ENCODE measurements at regions not wholly inside any gene's neighbourhood (a gene's known extent, or its start where the extent isn't known, plus 50 kb on each side); places are given as distances from the start of the nearest gene placed in this dataset.

GRCh38 chr6:23587582-23587981 lies 538.4 kb upstream of the NRSN1 start:
- Histone ChIP-seq H3K27ac (ENCODE audit: low read depth in 1 of 2, low read length in 1 of 2) (no peak overlapping the region), H3K27me3 (ENCODE audit: control insufficient read depth in 3 of 3, insufficient read depth in 3 of 3, low read length in 2 of 3) (no peaks in the 10 kb centered on the region), H3K4me3 (no peak overlapping the region), H3K9me3 (ENCODE audit: control insufficient read depth in 4 of 4, insufficient read depth in 3 of 4, low read length in 3 of 4) (no peaks in the 10 kb centered on the region), H3K36me3 (ENCODE audit: control insufficient read depth in 4 of 4, insufficient read depth in 4 of 4, low read length in 4 of 4) (no peaks in the 10 kb centered on the region), H3K9ac (ENCODE audit: insufficient read depth in 1 of 2, low read length in 2 of 2) (no peak overlapping the region), H3K4me1 (ENCODE audit: control insufficient read depth in 5 of 5, insufficient read depth in 5 of 5, low read length in 5 of 5) (no peaks in the 10 kb centered on the region)
- TF ChIP-seq, protein P1, sequence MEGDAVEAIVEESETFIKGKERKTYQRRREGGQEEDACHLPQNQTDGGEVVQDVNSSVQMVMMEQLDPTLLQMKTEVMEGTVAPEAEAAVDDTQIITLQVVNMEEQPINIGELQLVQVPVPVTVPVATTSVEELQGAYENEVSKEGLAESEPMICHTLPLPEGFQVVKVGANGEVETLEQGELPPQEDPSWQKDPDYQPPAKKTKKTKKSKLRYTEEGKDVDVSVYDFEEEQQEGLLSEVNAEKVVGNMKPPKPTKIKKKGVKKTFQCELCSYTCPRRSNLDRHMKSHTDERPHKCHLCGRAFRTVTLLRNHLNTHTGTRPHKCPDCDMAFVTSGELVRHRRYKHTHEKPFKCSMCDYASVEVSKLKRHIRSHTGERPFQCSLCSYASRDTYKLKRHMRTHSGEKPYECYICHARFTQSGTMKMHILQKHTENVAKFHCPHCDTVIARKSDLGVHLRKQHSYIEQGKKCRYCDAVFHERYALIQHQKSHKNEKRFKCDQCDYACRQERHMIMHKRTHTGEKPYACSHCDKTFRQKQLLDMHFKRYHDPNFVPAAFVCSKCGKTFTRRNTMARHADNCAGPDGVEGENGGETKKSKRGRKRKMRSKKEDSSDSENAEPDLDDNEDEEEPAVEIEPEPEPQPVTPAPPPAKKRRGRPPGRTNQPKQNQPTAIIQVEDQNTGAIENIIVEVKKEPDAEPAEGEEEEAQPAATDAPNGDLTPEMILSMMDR (IDR thresholded peaks at IDR 0.05; ENCODE audit: control extremely low read depth, extremely low read depth), result no peak
- 37 to 69% methylated on average over 1 of the region's 1 CpG for WGBS, 2 donors
- ATAC-seq (ENCODE audit: insufficient read depth, low FRiP score) (no peak), DNase-seq (no peak)

GRCh38 chr6:23589811-23590210 lies 536.2 kb upstream of the NRSN1 start:
- no peak overlapping the region for H3K4me3 ChIP-seq
- H3K9me3 ChIP-seq (ENCODE audit: control insufficient read depth in 4 of 4, insufficient read depth in 3 of 4, low read length in 3 of 4), result peaks cover 0 to 7% (median 0%) of the 10 kb centered on the region in 4 donors
- H3K4me1 ChIP-seq (ENCODE audit: control insufficient read depth in 5 of 5, insufficient read depth in 5 of 5, low read length in 5 of 5), result no peaks in the 10 kb centered on the region
- TF ChIP-seq, protein P1 (IDR thresholded peaks at IDR 0.05; ENCODE audit: control extremely low read depth, extremely low read depth), result no peak
- DNase-seq (no peak), ATAC-seq (ENCODE audit: insufficient read depth, low FRiP score) (no peak)
- H3K36me3 ChIP-seq (ENCODE audit: control insufficient read depth in 4 of 4, insufficient read depth in 4 of 4, low read length in 4 of 4), result no peaks in the 10 kb centered on the region
- no peak overlapping the region for H3K9ac ChIP-seq (ENCODE audit: insufficient read depth in 1 of 2, low read length in 2 of 2)
- H3K27ac ChIP-seq (ENCODE audit: low read depth in 1 of 2, low read length in 1 of 2), result no peak overlapping the region
- no peaks in the 10 kb centered on the region for H3K27me3 ChIP-seq (ENCODE audit: control insufficient read depth in 3 of 3, insufficient read depth in 3 of 3, low read length in 2 of 3)
- 84 to 86% methylated on average over 2 of the region's 2 CpGs for WGBS, 2 donors

DNA sequence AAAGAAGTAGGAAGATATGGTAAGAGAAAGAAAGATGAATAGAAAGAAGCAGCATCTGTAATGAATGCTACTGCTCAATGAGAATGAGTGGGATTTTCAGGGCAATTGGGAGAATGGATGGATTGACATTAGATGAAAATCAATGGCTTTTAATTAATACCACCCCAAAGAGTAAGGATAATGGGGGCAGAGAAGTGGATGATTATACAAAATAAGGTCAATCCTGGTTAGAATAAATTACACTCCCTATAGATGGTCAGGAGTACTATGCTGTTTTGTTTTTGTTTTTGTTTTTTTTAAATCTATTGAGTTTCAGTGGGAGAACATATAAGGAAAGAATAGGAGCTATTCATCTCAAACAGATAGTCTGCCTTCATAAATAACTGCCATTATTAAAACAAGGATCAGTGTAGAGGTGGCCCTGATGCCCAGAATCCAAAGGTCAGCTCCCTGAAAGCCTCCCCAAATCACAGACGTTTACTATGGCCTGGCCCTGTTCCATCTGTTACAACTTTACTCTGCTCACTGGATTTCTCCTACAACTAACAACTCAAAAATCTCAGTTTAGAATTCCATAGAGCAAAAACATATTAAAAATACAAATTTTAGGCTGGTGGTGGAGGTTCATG lies 535.4 kb upstream of the NRSN1 start:
- no peak overlapping the region for H3K4me3 ChIP-seq
- DNase-seq (no peak), ATAC-seq (ENCODE audit: insufficient read depth, low FRiP score) (no peak)
- no peaks in the 10 kb centered on the region for H3K4me1 ChIP-seq (ENCODE audit: control insufficient read depth in 5 of 5, insufficient read depth in 5 of 5, low read length in 5 of 5)
- no peak overlapping the region for H3K9ac ChIP-seq (ENCODE audit: insufficient read depth in 1 of 2, low read length in 2 of 2)
- WGBS, 2 donors, result 37 to 70% methylated on average over 1 of the region's 1 CpG
- H3K27ac ChIP-seq (ENCODE audit: low read depth in 1 of 2, low read length in 1 of 2), result no peak overlapping the region
- TF ChIP-seq, protein P1 (IDR thresholded peaks at IDR 0.05; ENCODE audit: control extremely low read depth, extremely low read depth), result no peak
- no peaks in the 10 kb centered on the region for H3K27me3 ChIP-seq (ENCODE audit: control insufficient read depth in 3 of 3, insufficient read depth in 3 of 3, low read length in 2 of 3)
- peaks cover 0 to 9% (median 0%) of the 10 kb centered on the region in 4 donors for H3K9me3 ChIP-seq (ENCODE audit: control insufficient read depth in 4 of 4, insufficient read depth in 3 of 4, low read length in 3 of 4)
- H3K36me3 ChIP-seq (ENCODE audit: control insufficient read depth in 4 of 4, insufficient read depth in 4 of 4, low read length in 4 of 4), result no peaks in the 10 kb centered on the region

DNA sequence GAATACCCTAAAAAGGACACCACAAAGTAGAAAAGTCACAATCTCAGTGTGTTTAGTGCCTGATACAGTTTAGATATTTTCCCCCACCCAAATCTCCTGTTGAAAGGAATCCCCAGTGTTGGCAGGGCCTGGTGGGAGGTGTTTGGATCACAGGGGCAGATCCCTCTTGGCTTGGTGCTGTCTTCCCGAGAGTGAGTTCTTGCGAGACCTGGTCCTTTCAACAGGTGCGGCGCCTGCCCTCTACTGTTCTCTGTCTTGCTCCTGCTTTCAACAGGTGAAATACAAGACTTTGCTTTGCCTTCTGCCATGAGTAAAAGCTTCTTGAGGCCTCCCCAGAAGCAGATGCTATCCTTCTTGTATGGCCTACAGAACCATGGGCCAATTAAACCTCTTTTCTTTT lies 534.3 kb upstream of the NRSN1 start:
- Histone ChIP-seq H3K4me3 (no peak overlapping the region), H3K27me3 (ENCODE audit: control insufficient read depth in 3 of 3, insufficient read depth in 3 of 3, low read length in 2 of 3) (no peaks in the 10 kb centered on the region), H3K4me1 (ENCODE audit: control insufficient read depth in 5 of 5, insufficient read depth in 5 of 5, low read length in 5 of 5) (no peaks in the 10 kb centered on the region), H3K36me3 (ENCODE audit: control insufficient read depth in 4 of 4, insufficient read depth in 4 of 4, low read length in 4 of 4) (no peaks in the 10 kb centered on the region), H3K9me3 (ENCODE audit: control insufficient read depth in 4 of 4, insufficient read depth in 3 of 4, low read length in 3 of 4) (peaks cover 0 to 9% (median 0%) of the 10 kb centered on the region in 4 donors), H3K27ac (ENCODE audit: low read depth in 1 of 2, low read length in 1 of 2) (no peak overlapping the region), H3K9ac (ENCODE audit: insufficient read depth in 1 of 2, low read length in 2 of 2) (no peak overlapping the region)
- 97 to 98% methylated on average over 4 of the region's 4 CpGs for WGBS, 2 donors
- no peak for ATAC-seq (ENCODE audit: insufficient read depth, low FRiP score)
- TF ChIP-seq, protein P1 (IDR thresholded peaks at IDR 0.05; ENCODE audit: control extremely low read depth, extremely low read depth), result no peak
- DNase-seq, result no peak

Measured in lung (tissue), 11 donors.